Spleen (tissue), 11 donors: ENCODE measurements at regions not wholly inside any gene's neighbourhood (a gene's known extent, or its start where the extent isn't known, plus 50 kb on each side); places are given as distances from the start of the nearest gene placed in this dataset.

Experiments used
- DNase-seq: peaks from one replicate; pipeline ENCODE4 v3.0.0-alpha.2; 2020
- H3K27ac ChIP-seq, 8 donors: fragments of 200-600 bp; sonication (generic) in 7 of 8; 1 replicate in 4 of 8; 2 replicates in 4 of 8; pipeline versions ENCODE4 v1.5.0 to v1.8.0; 2016 to 2021; ENCODE audit warnings: inconsistent platforms in 4 of 8, mild to moderate bottlenecking in 4 of 8, moderate library complexity in 1 of 8
- H3K27me3 ChIP-seq, 7 donors: fragments of 200-600 bp; sonication (generic) in 6 of 7; replicated peaks in 1 of 7; 1 replicate in 4 of 7; 2 replicates in 3 of 7; pipeline versions ENCODE4 v1.5.0 to v1.8.0; 2016 to 2021; ENCODE audit warnings: inconsistent platforms in 3 of 7, mild to moderate bottlenecking in 1 of 7
- H3K36me3 ChIP-seq, 6 donors: fragments of 200-600 bp; sonication (generic) in 5 of 6; 1 replicate in 4 of 6; 2 replicates in 2 of 6; pipeline versions ENCODE4 v1.5.0 to v1.8.0; 2016 to 2021; ENCODE audit warnings: inconsistent platforms in 2 of 6
- H3K4me1 ChIP-seq, 6 donors: fragments of 200-600 bp; sonication (generic) in 5 of 6; 1 replicate in 3 of 6; 2 replicates in 3 of 6; pipeline versions ENCODE4 v1.5.0 to v1.8.0; 2016 to 2021; ENCODE audit warnings: inconsistent platforms in 3 of 6
- H3K4me3 ChIP-seq, 8 donors: fragments of 200-600 bp; sonication (generic) in 7 of 8; 1 replicate in 4 of 8; 2 replicates in 4 of 8; pipeline versions ENCODE4 v1.5.0 to v1.8.0; 2016 to 2021; ENCODE audit warnings: inconsistent platforms in 4 of 8, mild to moderate bottlenecking in 4 of 8, moderate library complexity in 2 of 8
- H3K9me3 ChIP-seq, 8 donors: fragments of 200-600 bp; sonication (generic) in 7 of 8; 1 replicate in 4 of 8; 2 replicates in 4 of 8; pipeline versions ENCODE4 v1.5.0 to v1.8.0; 2016 to 2021; ENCODE audit warnings: inconsistent platforms in 4 of 8
- POLR2A ChIP-seq, 3 donors: fragments of 450-650 bp; IDR thresholded peaks; one replicate each; pipeline ENCODE4 v1.5.1; 2017; ENCODE audit warnings: antibody characterized with exemption in 3 of 3, mild to moderate bottlenecking in 1 of 3
- POLR2AphosphoS5 ChIP-seq, 3 donors: sonication (generic); formaldehyde crosslinking; IDR thresholded peaks; one replicate each; pipeline ENCODE4 v1.5.1; 2017; ENCODE audit warnings: antibody characterized with exemption in 3 of 3
- WGBS, 5 donors: extraction: QIAGEN DNeasy Blood & Tissue Kit in 3 of 5; methylation state at CpG; one replicate each; pipeline versions ENCODE4 v1.1.5 to v1.1.7; 2013 to 2018; 5-methylcytosine and 5-hydroxymethylcytosine counted together
- intact Hi-C: fragments of 100-400 bp; cut with DNase I; formaldehyde crosslinking; loops from one replicate; pipeline ENCODE4 v1.15.0; 2023; ENCODE audit warnings: low total_unique reads
- TF ChIP-seq, protein P1 (sequence below), 11 experiments: fragments of 200-600 bp in 7 of 11; fragments of 450-650 bp in 4 of 11; sonication (generic) in 4 of 11; IDR thresholded peaks in 8 of 11; conservative IDR thresholded peaks in 3 of 11; 1 replicate in 7 of 11; 2 replicates in 4 of 11; pipeline versions ENCODE4 v1.4.0 to v1.8.0; 2016 to 2021; ENCODE audit warnings: antibody characterized with exemption in 11 of 11, inconsistent platforms in 4 of 11, mild to moderate bottlenecking in 1 of 11
- donor health status: healthy with polysubstance abuse.
- donor health status: DM: no; HTN: no; CAD: no; lungs with moderate emphysema.
- donor health status: DM: no; HTN: no; CAD: no.
- donor health status: Bipolar disorder and iron deficiency.
- donor health status: healthy.
- donor health status: DM: no; HTN: no; CAD: no.
- donor health status: DM: yes; HTN: yes; CAD: no.

DNA sequence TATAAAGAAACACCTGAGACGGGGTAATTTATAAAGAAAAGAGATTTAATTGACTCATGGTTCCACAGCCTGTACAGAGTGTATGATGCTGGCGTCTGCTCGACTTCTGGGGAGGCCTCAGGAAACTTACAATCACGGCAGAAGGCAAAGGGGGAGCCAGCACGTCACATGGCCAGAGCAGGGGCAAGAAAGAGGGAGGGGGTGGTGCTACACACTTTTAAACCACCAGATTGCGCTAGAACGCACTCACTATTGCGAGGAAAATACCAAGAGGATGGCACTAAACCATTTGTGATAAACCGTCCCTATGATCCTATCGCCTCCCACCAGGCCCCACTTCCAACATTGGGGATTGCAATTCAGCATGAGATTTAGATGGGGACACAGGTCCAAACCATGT, 79.7 kb upstream of the CARD18 start:
- Histone ChIP-seq H3K36me3 (no peaks in the 10 kb centered on the region), H3K4me1 (peaks cover 0 to 20% (median 5%) of the 10 kb centered on the region in 6 donors), H3K9me3 (no peaks in the 10 kb centered on the region), H3K27me3 (no peaks in the 10 kb centered on the region), H3K4me3 (no peak overlapping the region), H3K27ac (peak overlapping the region in 3 of 8 donors; percentile 54 to 85 (median 75))
- DNase-seq, result no peak
- TF ChIP-seq POLR2A (IDR thresholded peaks at IDR 0.05) (no peak), POLR2AphosphoS5 (IDR thresholded peaks at IDR 0.05) (no peak)
- TF ChIP-seq, protein P1, sequence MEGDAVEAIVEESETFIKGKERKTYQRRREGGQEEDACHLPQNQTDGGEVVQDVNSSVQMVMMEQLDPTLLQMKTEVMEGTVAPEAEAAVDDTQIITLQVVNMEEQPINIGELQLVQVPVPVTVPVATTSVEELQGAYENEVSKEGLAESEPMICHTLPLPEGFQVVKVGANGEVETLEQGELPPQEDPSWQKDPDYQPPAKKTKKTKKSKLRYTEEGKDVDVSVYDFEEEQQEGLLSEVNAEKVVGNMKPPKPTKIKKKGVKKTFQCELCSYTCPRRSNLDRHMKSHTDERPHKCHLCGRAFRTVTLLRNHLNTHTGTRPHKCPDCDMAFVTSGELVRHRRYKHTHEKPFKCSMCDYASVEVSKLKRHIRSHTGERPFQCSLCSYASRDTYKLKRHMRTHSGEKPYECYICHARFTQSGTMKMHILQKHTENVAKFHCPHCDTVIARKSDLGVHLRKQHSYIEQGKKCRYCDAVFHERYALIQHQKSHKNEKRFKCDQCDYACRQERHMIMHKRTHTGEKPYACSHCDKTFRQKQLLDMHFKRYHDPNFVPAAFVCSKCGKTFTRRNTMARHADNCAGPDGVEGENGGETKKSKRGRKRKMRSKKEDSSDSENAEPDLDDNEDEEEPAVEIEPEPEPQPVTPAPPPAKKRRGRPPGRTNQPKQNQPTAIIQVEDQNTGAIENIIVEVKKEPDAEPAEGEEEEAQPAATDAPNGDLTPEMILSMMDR (IDR thresholded peaks at IDR 0.05 in 8 of 11, conservative IDR thresholded peaks at IDR 0.05 in 3 of 11), result no peak
- intact Hi-C loops, result no loop called here
- 93 to 98% (median 95%) methylated on average over 10 of the region's 10 CpGs for WGBS, 5 donors

DNA sequence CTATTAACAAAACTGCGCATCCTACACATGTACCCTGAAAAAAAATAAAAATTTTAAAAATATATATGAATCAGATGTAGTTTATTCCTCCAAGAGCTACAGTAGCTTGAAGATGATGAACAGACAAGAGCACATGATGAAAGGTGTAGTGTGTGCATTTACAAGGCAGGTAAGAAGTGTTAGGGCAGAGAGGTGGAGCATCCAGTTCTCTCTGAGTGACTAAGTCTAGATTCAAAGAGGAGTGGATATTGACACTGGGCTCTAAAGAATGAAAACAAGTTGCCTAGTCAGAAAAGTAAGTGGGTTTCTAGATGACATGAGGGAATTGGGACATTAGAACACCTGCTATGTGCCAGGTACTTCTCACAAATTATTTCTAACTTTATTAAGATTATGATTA, 76.0 kb upstream of the CARD18 start:
- Histone ChIP-seq H3K4me1 (peaks cover 0 to 12% (median 4%) of the 10 kb centered on the region in 6 donors), H3K36me3 (no peaks in the 10 kb centered on the region), H3K27me3 (no peaks in the 10 kb centered on the region), H3K27ac (no peak overlapping the region), H3K9me3 (no peaks in the 10 kb centered on the region), H3K4me3 (no peak overlapping the region)
- 91 to 97% (median 95%) methylated on average over 1 of the region's 1 CpG for WGBS, 5 donors
- intact Hi-C loops, result no loop called here
- no peak for DNase-seq
- TF ChIP-seq POLR2AphosphoS5 (IDR thresholded peaks at IDR 0.05) (no peak), POLR2A (IDR thresholded peaks at IDR 0.05) (no peak)
- TF ChIP-seq, protein P1 (IDR thresholded peaks at IDR 0.05 in 8 of 11, conservative IDR thresholded peaks at IDR 0.05 in 3 of 11), result no peak

DNA sequence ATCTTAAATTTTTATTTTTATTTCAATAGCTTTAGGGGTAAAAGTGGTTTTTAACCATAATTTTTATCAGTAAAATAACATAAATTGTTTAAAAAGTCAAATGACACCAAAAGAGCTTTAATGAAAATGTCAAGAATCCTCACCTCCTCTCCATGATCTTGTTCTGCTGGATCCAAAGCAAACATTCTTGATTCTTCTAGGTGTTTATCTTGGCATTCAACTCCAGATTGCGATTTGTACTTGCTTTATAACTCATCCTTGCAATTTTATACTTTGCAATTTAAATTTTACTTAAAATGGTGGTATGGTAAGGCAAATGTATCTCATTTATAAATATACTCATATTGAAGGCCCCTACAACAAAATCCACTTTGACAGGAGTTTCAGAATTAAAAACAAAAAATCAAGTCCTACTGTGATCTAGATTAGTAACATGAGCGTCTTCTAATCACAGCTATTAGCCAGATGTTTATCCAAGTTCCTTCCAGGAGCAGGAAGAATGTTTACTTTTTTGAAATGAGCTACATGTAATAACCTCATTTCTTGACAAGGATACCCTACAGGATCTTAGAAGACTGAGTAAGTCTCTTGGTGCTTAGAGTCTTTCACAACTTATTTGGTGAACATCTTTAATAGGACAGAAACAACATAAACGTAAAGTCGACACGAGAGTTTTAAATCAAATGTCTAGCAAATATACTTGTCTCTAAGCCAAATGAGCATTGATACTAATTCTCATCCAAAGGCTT, 72.4 kb upstream of the CARD18 start:
- Histone ChIP-seq H3K4me1 (no peaks in the 10 kb centered on the region), H3K4me3 (no peak overlapping the region), H3K27me3 (no peaks in the 10 kb centered on the region), H3K36me3 (no peaks in the 10 kb centered on the region), H3K27ac (no peak overlapping the region), H3K9me3 (no peaks in the 10 kb centered on the region)
- 86 to 94% (median 90%) methylated on average over 5 of the region's 5 CpGs for WGBS, 5 donors
- DNase-seq, result no peak
- no peak for TF ChIP-seq POLR2AphosphoS5 (IDR thresholded peaks at IDR 0.05)
- TF ChIP-seq POLR2A (IDR thresholded peaks at IDR 0.05), result no peak
- TF ChIP-seq, protein P1 (IDR thresholded peaks at IDR 0.05 in 8 of 11, conservative IDR thresholded peaks at IDR 0.05 in 3 of 11), result no peak
- intact Hi-C loops, result no loop called here

DNA sequence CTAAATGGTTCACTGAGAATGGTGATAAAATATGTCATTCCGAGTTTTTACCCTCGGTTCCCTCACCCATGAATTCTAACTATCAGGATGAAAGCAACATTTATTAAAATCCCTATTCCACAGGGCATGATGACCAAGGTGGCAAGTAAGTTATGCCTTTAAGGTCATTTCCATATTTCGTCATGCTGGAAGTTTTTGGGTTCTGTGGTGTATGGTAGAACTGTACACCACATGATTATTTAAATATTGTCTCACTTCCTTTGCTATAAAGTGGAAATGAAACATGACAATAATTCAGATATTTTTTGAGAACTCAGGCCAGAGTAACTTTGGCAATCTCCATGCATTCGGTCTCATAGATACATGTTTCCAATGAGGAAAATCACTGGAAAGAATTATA, 68.5 kb upstream of the CARD18 start:
- Histone ChIP-seq H3K4me1 (peaks cover 0 to 8% (median 0%) of the 10 kb centered on the region in 6 donors), H3K27me3 (no peaks in the 10 kb centered on the region), H3K4me3 (no peak overlapping the region), H3K27ac (no peak overlapping the region), H3K9me3 (no peaks in the 10 kb centered on the region), H3K36me3 (no peaks in the 10 kb centered on the region)
- 82 to 88% (median 85%) methylated on average over 4 of the region's 4 CpGs for WGBS, 5 donors
- no peak for DNase-seq
- TF ChIP-seq POLR2AphosphoS5 (IDR thresholded peaks at IDR 0.05), result no peak
- TF ChIP-seq, protein P1 (IDR thresholded peaks at IDR 0.05 in 8 of 11, conservative IDR thresholded peaks at IDR 0.05 in 3 of 11), result no peak
- TF ChIP-seq POLR2A (IDR thresholded peaks at IDR 0.05), result no peak
- intact Hi-C loops, result no loop called here
